GM12872 (cell line): ENCODE measurements at regions not wholly inside any gene's neighbourhood (a gene's known extent, or its start where the extent isn't known, plus 50 kb on each side); places are given as distances from the start of the nearest gene placed in this dataset.

Experiments
- TF ChIP-seq, protein P1 (sequence below): IDR thresholded peaks from 3 replicates; pipeline ENCODE4 v1.5.1; 2011; ENCODE audit warnings: low read depth, mild to moderate bottlenecking, low read length, moderate library complexity; ENCODE audit not compliant: insufficient read depth

GRCh38 chr6:27140999-27141528 lies 106.4 kb upstream of the PRSS16 start:
- TF ChIP-seq, protein P1, sequence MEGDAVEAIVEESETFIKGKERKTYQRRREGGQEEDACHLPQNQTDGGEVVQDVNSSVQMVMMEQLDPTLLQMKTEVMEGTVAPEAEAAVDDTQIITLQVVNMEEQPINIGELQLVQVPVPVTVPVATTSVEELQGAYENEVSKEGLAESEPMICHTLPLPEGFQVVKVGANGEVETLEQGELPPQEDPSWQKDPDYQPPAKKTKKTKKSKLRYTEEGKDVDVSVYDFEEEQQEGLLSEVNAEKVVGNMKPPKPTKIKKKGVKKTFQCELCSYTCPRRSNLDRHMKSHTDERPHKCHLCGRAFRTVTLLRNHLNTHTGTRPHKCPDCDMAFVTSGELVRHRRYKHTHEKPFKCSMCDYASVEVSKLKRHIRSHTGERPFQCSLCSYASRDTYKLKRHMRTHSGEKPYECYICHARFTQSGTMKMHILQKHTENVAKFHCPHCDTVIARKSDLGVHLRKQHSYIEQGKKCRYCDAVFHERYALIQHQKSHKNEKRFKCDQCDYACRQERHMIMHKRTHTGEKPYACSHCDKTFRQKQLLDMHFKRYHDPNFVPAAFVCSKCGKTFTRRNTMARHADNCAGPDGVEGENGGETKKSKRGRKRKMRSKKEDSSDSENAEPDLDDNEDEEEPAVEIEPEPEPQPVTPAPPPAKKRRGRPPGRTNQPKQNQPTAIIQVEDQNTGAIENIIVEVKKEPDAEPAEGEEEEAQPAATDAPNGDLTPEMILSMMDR: no peak

GRCh38 chr6:27141529-27142015 lies 105.9 kb upstream of the PRSS16 start:
- TF ChIP-seq, protein P1: no peak

DNA sequence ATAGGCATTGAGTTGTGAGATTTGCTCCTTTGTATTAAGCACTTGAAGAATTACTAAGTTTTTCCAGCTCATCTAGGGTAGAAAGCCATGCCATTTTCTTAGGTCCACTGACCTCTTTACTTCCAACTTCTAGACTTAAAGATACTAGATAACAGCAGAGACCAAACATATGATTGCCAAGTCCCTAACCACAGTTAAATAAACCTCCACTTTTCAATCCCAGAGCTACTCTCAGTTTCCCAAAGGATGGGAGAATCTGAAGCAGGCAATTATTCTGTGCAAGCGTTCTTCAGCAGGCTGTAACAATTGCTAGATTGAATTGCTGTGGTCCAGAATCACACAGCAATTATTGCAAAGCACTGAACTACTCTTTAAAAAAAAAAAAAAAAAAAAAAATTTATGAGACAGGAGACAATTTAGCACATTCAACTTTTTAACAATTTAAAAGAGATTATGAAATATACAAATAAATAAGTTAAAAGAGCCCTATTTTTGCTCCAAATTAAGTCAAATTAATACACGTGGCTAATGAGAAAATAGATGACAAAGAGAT lies 104.0 kb upstream of the PRSS16 start:
- TF ChIP-seq, protein P1: no peak

GRCh38 chr6:27144740-27145079 lies 102.8 kb upstream of the PRSS16 start:
- TF ChIP-seq, protein P1: no peak

DNA sequence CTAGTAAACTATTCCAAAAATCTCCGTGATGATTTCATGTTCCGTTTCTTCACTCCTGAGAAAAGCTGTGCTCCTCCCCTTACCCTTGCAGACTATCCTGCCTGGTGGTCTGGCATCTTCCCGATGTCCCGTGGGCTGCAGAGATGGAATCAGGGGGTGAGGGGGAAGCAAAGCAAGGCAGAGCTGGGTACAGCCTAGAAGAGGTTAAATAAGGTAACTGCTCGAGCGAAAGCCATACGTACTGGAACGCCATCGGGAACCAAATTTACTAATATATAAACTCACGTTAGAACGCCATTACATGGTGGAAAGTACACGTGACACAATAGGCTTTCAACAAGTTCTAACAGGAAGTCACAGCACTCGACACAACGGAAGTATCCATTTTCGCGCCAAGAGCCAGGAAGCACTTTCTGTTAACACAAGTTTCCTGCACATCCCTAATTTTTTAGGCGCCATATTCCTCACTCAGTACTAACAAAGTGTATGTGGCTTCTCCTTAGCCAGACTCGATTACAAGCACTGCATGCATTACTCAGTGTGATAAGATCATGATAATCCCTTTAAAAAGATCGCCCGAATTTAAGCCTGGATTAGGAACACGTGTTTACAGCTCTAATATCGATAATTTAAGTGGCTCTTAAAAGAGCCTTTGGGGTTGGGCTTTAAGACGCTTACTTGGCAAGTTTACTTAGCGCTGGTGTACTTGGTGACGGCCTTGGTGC lies 101.6 kb upstream of the PRSS16 start:
- TF ChIP-seq, protein P1: no peak

GRCh38 chr6:27146706-27147505 lies 100.6 kb upstream of the PRSS16 start:
- TF ChIP-seq, protein P1: no peak

DNA sequence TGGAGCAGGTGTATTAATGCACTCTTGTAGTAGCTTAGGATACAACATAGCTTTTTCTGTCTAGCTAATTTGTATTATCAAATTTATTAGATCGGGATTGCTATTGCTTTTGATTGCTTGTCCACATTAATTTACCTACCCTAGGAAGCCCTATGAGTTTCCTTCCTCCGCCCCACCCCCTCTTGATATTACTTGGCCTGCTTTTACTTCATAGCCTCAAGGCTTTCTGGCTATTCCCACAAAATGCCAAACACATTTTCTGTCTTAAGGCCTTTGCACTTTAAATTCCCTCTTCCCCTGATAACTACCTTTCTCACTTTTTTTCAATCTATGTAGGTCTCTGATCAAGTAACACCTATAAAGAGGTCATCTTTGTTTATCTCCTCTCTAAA lies 99.1 kb upstream of the PRSS16 start:
- TF ChIP-seq, protein P1: no peak
